ENCODE measurements at regions not wholly inside any gene's neighbourhood (a gene's known extent, or its start where the extent isn't known, plus 50 kb on each side); places are given as distances from the start of the nearest gene placed in this dataset.

GRCh38 chr6:169832247-169832948, 81.0 kb downstream of the ERMARD start:
- TF ChIP-seq GATA3 (IDR thresholded peaks at IDR 0.05; ENCODE audit: low read depth, low read length) (no peak), GATA2 (IDR thresholded peaks at IDR 0.05; ENCODE audit: low read depth, low read length) (no peak)

DNA sequence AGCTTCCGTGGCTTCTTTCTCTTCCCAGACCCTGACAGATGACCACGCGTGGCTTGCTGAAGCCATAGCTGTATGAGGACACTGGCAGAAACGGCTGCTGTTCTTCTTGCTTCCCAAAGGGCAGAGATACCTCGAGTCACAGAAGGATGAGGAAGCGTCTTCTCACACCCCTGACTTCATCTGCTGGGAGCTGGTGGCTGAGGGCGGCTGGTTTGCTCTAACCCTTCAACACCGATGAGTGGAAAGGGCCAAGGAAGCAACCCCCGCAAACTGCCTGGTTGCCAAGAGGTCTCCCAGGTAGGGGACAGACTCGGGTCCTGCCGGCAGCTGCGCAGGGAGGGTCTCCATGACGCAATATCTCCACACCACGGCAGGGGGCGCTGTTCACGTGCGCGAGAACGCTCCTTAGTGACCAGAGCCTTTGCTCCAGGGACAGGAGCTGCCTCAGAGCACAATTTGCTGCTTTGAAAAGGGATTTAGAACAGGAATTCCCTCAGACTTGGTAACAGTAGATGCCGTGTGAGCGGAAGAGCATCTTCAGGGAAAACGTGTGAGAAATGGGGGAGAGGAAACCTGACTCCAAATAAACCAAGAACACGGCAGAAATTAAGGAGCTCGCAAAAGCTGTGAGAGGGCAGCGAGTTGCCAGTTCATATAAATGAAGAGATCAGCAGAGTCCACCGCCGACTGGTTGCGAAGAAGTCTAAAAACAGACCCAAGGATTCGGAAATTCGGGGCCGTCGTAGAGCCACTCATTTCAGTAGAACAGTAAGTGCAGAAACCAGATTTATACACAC, 80.2 kb downstream of the ERMARD start:
- TF ChIP-seq GATA3 (IDR thresholded peaks at IDR 0.05; ENCODE audit: low read depth, low read length), result no peak
- no peak for TF ChIP-seq GATA2 (IDR thresholded peaks at IDR 0.05; ENCODE audit: low read depth, low read length)
